ENCODE measurements at regions not wholly inside any gene's neighbourhood (a gene's known extent, or its start where the extent isn't known, plus 50 kb on each side); places are given as distances from the start of the nearest gene placed in this dataset.

- TF ChIP-seq CTCF (IDR thresholded peaks at IDR 0.05) (no peak), POLR2A (IDR thresholded peaks at IDR 0.05; ENCODE audit: low read depth) (no peak), POLR2AphosphoS5 (IDR thresholded peaks at IDR 0.05) (no peak), EP300 (IDR thresholded peaks at IDR 0.05) (no peak)
Measured at GRCh38 chr5:29885595-29885994, 1307.9 kb upstream of the CDH6 start.
